ENCODE measurements at regions not wholly inside any gene's neighbourhood (a gene's known extent, or its start where the extent isn't known, plus 50 kb on each side); places are given as distances from the start of the nearest gene placed in this dataset.
"Not testable (repeated sequence)": the region's sequence is repeated elsewhere in the genome, so short reads cannot be mapped to it uniquely, and the experiment has no call there.

- DNase-seq: no peak
These were observed 60.5 kb downstream of the DSEL start for GRCh38 chr18:67455890-67456501.

DNA sequence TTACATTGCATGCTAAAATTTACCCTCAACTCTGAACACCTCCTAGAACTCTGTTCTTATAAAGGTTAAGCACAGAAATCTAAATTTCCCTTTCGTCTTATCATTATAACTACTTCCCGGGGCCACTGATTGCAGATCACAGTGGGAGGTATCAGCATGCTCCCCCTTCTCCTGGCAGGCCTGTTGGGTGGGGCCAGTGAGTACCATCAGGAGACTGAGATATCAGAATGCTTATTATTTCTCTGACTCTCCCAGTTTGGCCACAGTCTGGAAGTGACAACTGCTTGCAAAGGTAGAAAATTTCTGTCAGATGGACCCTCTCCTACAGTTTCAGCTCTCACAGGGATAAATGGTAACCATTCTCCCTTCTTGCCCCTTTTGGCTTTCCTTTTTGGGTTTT, 62.6 kb downstream of the DSEL start:
- DNase-seq: no peak

- DNase-seq: no peak
These were observed 64.6 kb downstream of the DSEL start for GRCh38 chr18:67451960-67452359.

DNA sequence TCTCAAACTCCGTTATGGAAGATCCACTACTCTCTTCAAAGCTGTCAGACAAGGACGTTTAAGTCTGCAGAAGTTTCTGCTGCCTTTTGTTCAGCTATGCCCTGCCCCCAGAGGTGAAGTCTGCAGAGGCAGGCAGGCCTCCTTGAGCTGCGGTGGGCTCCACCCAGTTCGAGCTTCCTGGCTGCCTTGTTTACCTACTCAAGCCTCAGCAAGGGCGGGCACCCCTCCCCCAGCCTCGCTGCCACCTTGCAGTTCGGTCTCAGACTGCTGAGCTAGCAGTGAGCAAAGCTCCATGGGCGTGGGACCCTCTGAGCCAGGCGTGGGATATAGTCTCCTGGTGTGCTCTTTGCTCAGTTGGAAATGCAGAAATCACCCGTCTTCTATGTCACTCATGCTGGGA, 65.4 kb downstream of the DSEL start:
- DNase-seq: peak in 1 of 2 donors; percentile 28

- DNase-seq: no peak
These were observed 82.5 kb downstream of the DSEL start for GRCh38 chr18:67433971-67434370.

DNA sequence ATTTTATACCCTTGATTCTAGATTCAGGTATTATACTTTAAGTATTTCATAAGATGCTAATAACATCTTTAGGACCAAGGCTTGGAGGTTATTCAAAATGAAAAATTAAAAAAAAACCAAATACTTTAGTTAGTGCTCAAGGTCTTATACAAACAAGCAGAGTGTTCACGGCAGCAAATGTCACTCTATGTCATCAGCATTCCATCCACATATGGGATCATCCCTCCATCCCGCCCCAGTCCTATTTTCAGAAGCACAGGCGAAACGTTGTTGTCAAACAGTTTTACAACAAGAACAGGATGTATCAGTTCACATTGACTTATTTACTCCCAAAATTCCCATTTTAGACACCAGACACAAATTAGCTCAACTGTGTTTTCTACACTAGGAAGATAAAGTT, 83.7 kb downstream of the DSEL start:
- no peak for DNase-seq

- DNase-seq: no peak
These were observed 87.7 kb downstream of the DSEL start for GRCh38 chr18:67428805-67429204.

- DNase-seq: no peak
These were observed 88.4 kb downstream of the DSEL start for GRCh38 chr18:67428158-67428557.

- no peak for DNase-seq
These were observed 90.0 kb downstream of the DSEL start for GRCh38 chr18:67426486-67426885.

DNA sequence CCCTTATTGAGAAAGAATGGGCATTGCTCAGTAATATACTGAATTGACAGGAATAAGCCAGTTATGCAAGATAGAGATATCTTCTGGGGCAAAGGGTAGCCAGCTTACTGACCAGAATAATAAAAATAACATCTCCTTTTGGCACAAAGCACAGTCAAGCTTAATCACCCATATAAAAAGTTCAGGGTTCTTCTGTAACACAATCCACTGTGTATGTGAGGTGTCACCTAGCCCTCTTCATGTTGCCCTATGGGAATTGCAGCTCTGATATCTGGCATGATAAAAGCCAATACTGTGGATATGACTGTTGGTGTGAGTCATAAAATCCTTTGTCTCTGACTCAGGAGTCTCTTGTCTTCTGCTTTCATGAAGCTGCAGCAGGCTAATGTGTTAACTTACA, 90.8 kb downstream of the DSEL start:
- DNase-seq: no peak

DNA sequence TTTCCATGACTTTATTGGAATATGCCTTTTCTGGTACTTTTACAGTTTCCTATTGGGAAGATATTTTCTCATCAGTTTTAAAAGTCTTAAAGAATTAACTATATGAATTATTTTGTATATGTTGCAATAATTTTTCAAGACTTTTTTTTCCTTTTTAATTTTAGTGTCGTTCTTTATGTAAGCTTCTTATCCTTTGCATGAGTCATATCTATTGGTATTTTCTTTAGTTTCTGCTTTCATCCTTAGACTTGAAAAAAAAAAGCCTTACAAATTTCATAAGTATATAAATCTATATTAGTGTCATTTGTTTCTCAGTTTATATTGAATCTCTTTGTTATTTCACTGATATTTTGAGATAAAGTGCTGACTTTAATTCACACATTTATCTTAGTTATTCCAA, 94.9 kb downstream of the DSEL start:
- no peak for DNase-seq

GRCh38 chr18:67417864-67418523, 98.5 kb downstream of the DSEL start:
- peak in 1 of 2 donors; percentile 61 for DNase-seq

DNA sequence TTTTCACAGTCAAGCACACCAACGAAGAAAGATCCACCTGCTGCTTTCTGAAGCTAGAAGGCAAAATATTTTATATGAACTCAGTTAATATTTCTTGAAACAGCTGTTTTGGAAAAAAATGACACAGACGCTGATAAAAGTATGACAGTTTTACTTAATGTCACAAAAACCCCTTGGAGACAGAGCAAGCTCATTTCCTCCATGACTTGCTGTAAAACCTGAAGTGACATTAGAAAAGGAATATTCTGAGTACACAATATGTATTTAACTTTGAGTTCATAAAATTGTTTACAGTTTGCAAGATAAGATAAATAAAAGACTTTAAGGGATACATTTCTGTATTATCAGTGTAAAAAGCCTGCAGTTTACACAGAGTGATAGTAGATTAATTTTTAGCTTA, 105.4 kb downstream of the DSEL start:
- no peak for DNase-seq

GRCh38 chr18:67410075-67411070, 106.1 kb downstream of the DSEL start:
- no peak for DNase-seq

DNA sequence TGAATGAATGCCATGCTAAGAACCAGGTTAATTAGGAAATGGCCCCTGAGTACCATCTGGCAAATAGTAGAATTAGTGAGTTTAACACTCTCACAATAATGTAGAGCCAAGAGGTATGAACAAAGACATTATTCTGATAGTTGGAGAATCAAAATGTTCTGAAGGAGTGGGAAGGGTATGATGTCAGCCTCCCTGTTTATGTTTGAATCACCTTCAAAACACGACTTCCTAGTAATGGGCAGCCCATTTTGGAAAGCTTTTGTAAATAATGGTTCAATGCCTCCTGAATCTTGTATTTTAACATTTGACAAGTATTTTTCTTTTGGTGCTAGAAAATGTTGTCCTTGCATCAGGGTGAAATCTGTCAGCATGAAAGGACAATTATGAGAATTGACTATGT, 108.3 kb downstream of the DSEL start:
- DNase-seq: no peak

DNA sequence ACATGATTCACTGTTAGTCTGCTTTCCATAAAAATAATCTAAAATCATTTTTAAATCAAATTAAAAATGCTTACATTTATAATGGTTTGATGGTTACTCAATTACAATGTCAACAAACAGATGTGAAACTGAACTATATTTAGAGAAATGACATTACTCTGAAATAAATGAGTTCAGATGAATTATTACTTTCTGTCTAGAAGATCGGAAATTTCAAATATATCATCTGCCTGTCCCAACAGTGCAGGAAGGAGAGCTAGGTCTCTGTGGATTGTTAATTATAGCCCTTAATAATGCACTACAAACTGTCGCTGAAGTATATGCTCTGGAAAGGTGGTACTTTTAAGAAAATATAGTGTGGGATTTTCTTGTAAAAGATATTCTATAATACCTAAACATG, 109.8 kb downstream of the DSEL start:
- DNase-seq: no peak

DNA sequence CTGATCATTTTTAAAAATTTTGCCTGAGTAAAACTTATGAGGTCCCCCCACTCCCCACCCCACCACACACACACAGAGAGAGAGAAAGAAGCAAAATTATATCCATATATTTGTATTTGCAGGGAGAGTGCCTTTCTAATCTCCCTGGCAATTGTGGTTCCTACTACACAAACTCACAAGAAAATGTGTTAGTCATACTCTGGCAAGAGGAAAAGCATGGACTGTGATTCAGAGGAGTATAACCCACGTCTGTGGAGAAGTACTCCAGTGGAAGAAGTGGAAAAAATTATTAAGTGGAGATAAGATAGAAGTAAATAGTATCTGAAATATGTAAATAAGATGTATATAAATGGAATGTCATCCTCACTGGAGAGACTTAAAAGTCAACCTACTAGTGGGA, 114.0 kb downstream of the DSEL start:
- no peak for DNase-seq

DNA sequence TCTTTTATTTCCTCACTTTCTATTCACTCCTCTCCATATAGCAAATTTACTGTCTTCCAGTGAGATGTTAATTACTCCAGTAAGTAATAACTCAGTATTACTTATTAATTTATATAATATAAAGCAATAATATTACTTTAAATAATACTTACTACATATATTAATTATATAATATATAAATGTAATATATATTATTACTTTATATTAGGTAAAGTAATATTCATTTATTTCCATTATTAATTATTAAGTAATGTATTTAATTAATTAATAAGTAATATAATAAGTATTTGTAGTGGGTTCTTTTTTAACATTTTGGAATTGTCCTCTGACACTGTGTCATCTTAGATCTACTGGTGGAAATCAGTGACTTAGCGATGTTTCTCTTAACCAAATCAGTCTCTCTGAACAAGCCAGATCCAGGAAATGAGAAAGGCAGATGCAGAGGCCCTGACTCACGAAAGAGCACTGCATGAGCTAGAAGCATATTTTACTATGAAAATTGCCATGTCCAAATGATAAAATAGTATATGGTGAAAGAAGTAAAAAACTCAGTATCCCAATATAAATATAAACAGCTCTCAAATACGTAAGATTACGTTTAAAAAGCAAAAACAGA, 115.9 kb downstream of the DSEL start:
- no peak for DNase-seq

- DNase-seq: no peak
These were observed 130.5 kb downstream of the DSEL start for GRCh38 chr18:67386032-67386431.

DNA sequence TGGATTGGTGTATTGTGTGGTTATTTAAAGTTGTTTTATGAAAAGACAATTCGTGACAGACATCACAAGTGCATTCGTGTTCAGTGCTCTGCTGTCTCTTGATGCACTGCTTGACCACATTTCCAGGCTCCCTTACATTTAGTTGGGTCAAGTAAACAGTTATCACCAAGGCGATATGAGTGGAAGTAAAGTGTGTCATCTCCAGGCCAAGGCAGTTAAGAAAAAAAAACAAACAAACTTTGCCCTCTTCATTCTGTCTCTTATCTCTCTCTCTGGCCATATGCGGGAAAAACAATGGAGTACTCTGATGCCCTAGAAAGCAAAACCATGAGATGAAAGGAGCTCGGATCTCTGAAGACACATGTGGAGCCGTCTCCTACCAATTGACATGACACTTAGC, 131.1 kb downstream of the DSEL start:
- no peak for DNase-seq

GRCh38 chr18:67384057-67384456, 132.5 kb downstream of the DSEL start:
- not testable (repeated sequence) for DNase-seq

DNA sequence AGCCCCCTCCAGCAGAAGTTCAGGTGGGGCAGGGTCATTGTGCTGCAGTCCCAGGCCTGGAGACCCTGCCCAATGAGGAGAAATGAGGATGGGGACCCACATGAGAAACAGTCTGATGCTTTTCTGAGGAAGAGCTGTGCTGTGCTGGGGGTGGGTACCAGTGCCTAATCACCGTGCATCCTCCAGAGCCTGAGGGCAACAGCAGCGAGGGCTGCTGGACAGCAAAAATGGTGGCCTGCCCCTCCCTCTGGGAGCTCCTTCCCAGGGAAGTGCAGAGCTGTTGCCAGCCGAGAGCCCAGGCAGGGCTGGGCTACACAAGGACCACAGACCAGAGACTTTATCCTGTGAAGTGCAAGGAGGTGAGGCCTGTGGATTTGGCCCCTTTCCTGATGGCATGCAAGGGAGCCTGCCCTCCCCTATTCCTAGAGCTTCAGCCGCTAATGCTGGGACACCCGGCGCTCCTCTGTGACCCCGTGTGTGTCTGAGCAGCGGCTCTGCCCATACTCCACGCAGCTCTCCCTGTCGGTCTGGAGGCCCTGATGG, 134.8 kb downstream of the DSEL start:
- DNase-seq: no peak

- no peak for DNase-seq
These were observed 135.7 kb downstream of the DSEL start for GRCh38 chr18:67380867-67381266.
